ENCODE measurements at regions not wholly inside any gene's neighbourhood (a gene's known extent, or its start where the extent isn't known, plus 50 kb on each side); places are given as distances from the start of the nearest gene placed in this dataset.
"Not testable (repeated sequence)": the region's sequence is repeated elsewhere in the genome, so short reads cannot be mapped to it uniquely, and the experiment has no call there.

DNA sequence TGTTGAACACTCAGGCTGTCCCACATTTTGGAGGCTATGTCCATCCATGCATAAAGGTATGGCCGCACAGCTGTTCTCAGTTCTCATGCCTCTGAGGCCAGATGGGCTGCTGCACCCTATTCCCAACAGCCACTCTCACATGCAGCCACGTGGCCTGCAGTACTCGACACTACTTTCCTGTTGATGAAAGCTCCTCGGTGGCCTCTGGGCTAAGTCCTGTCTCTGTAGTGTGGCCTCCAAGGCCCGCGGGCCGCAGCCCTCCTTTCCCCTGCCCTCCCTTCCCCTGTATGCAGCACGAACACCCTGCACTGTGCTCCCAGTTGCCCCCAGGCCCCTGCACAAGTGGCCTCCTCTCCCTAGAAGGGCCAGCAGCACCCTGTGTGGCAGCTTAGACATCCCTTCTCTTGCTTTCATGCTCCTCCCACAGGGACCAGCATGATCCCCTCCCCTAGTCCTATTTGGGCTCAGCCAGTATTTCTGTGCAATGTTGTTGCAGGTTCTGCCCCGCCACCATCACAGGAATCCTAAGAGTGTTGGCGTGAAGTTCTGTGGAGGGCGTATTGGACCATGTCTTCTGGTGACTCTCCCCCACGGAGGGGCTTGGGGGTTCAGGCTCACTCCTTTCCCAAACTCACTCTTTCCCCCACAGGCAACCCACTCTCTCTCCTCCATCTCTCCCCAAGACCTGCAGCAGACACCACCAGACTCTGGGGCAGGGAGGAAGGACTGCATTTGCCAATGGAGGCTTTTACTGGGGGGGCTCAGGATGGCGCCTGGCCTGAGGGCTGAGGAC is 1071.2 kb downstream of the RPIA start:
- TF ChIP-seq CTCF (IDR thresholded peaks at IDR 0.05); POLR2AphosphoS5 (IDR thresholded peaks at IDR 0.05; ENCODE audit: low read depth, low read length): not testable (repeated sequence)
- TF ChIP-seq, protein P1, sequence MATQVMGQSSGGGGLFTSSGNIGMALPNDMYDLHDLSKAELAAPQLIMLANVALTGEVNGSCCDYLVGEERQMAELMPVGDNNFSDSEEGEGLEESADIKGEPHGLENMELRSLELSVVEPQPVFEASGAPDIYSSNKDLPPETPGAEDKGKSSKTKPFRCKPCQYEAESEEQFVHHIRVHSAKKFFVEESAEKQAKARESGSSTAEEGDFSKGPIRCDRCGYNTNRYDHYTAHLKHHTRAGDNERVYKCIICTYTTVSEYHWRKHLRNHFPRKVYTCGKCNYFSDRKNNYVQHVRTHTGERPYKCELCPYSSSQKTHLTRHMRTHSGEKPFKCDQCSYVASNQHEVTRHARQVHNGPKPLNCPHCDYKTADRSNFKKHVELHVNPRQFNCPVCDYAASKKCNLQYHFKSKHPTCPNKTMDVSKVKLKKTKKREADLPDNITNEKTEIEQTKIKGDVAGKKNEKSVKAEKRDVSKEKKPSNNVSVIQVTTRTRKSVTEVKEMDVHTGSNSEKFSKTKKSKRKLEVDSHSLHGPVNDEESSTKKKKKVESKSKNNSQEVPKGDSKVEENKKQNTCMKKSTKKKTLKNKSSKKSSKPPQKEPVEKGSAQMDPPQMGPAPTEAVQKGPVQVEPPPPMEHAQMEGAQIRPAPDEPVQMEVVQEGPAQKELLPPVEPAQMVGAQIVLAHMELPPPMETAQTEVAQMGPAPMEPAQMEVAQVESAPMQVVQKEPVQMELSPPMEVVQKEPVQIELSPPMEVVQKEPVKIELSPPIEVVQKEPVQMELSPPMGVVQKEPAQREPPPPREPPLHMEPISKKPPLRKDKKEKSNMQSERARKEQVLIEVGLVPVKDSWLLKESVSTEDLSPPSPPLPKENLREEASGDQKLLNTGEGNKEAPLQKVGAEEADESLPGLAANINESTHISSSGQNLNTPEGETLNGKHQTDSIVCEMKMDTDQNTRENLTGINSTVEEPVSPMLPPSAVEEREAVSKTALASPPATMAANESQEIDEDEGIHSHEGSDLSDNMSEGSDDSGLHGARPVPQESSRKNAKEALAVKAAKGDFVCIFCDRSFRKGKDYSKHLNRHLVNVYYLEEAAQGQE (IDR thresholded peaks at IDR 0.05; ENCODE audit: insufficient read depth in 1 of 2, low read depth in 2 of 2, low read length in 1 of 2) = not testable (repeated sequence)

All from Panc1 (cell line).